K562 (cell line): ENCODE measurements at regions not wholly inside any gene's neighbourhood (a gene's known extent, or its start where the extent isn't known, plus 50 kb on each side); places are given as distances from the start of the nearest gene placed in this dataset.

Source experiments
- ATAC-seq: fragments of 200-7000 bp; cut with Tn5 transposase; 3 replicates; pipeline ENCODE4 v1.9.1; 2020; ENCODE audit warnings: moderate library complexity
- BruUV-seq: library from RNA; stranded (reverse); fragments of 400-500 nt; replicated peaks from 2 replicates; lab custom pipeline; 2021; lab: Mats Ljungman, UMichigan
- CTCF ChIA-PET: fragments of 300-600 bp; formaldehyde crosslinking; extraction: SDS; loops from one replicate; lab custom pipeline; 2021; ENCODE audit warnings: low intra/inter-chr PET ratio; lab: Yijun Ruan, JAX
- POLR2A ChIA-PET: fragments of 300-600, 350-650 bp; sonication (Branson Sonifier 250); formaldehyde crosslinking; extraction: SDS; loops from one replicate; lab custom pipeline; 2021; ENCODE audit warnings: antibody characterized with exemption, inconsistent platforms; lab: Yijun Ruan, JAX
- DNase-seq, 4 experiments: peaks; one replicate each; pipeline versions ENCODE4 v3.0.0 to v3.0.0-alpha.2; 2011 to 2018; ENCODE audit warnings: low spot score in 3 of 4, mixed read lengths in 3 of 4; ENCODE audit errors: extremely low read depth in 1 of 4
- FAIRE-seq: peaks from 2 replicates; lab custom pipeline; 2011; peaks lifted over from hg19 to GRCh38; lab: Jason Lieb, UNC
- H2AFZ ChIP-seq: 2 replicates; pipeline ENCODE4 v1.6.0; 2011; ENCODE audit warnings: low read depth, low read length, control low read depth, inconsistent platforms
- H3K27ac ChIP-seq: fragments of 200-600 bp; 3 replicates; pipeline ENCODE4 v1.8.0; 2011; ENCODE audit warnings: low read depth, mild to moderate bottlenecking, control low read depth, inconsistent platforms, low read length, moderate library complexity, mixed read lengths; ENCODE audit errors: extremely low read depth
- H3K27me3 ChIP-seq, 2 experiments: fragments of 300-600 bp in 1 of 2; 2 replicates in 1 of 2; 3 replicates in 1 of 2; pipeline versions ENCODE4 v1.6.0 to v1.8.0; 2011; ENCODE audit warnings: inconsistent platforms in 2 of 2, low read length in 2 of 2, mild to moderate bottlenecking in 1 of 2, mixed read lengths in 1 of 2, moderate library complexity in 1 of 2; ENCODE audit not compliant: control insufficient read depth in 2 of 2, insufficient read depth in 2 of 2
- H3K36me3 ChIP-seq: fragments of 300-600 bp; 3 replicates; pipeline ENCODE4 v1.8.0; 2011; ENCODE audit warnings: mild to moderate bottlenecking, low read length, inconsistent platforms; ENCODE audit not compliant: control insufficient read depth, insufficient read depth
- H3K4me1 ChIP-seq, 2 experiments: fragments of 200-600 bp in 1 of 2; replicated peaks in 1 of 2; 2 replicates in 1 of 2; 3 replicates in 1 of 2; pipeline versions ENCODE4 v1.5.1 to v1.8.0; 2011; ENCODE audit warnings: inconsistent platforms in 2 of 2, low read length in 2 of 2, mild to moderate bottlenecking in 1 of 2, mixed read lengths in 1 of 2, moderate library complexity in 1 of 2; ENCODE audit not compliant: control insufficient read depth in 2 of 2, insufficient read depth in 2 of 2
- H3K4me2 ChIP-seq: 2 replicates; pipeline ENCODE4 v1.6.1; 2011; ENCODE audit warnings: low read length, control low read depth, inconsistent platforms, mixed read lengths; ENCODE audit not compliant: insufficient read depth
- H3K4me3 ChIP-seq: fragments of 200-600 bp; sonication (generic), shearing (Covaris generic); 2 replicates; pipeline ENCODE4 v1.5.1; 2016; ENCODE audit warnings: control low read depth, inconsistent platforms
- H3K79me2 ChIP-seq: fragments of 200-600 bp; 3 replicates; pipeline ENCODE4 v1.8.0; 2011; ENCODE audit warnings: low read length, inconsistent platforms; ENCODE audit not compliant: control insufficient read depth, insufficient read depth
- H3K9ac ChIP-seq, 2 experiments: 2 replicates each; pipeline versions ENCODE4 v1.6.0 to v1.6.1; 2011; ENCODE audit warnings: low read depth in 2 of 2, low read length in 2 of 2, control low read depth in 1 of 2, inconsistent platforms in 1 of 2, mild to moderate bottlenecking in 1 of 2, mixed read lengths in 1 of 2; ENCODE audit not compliant: insufficient read depth in 1 of 2
- H3K9me1 ChIP-seq: one replicate; pipeline ENCODE4 v1.6.0; 2011; ENCODE audit warnings: inconsistent platforms, mild to moderate bottlenecking, low read length, moderate library complexity; ENCODE audit not compliant: control insufficient read depth, insufficient read depth
- H3K9me3 ChIP-seq: replicated peaks from 2 replicates; pipeline ENCODE4 v1.5.1; 2011; ENCODE audit warnings: low read depth, low read length, inconsistent platforms; ENCODE audit not compliant: control insufficient read depth, insufficient read depth
- H4K20me1 ChIP-seq: replicated peaks from 2 replicates; pipeline ENCODE4 v1.6.1; 2011; ENCODE audit warnings: low read length, inconsistent platforms, mixed read lengths; ENCODE audit not compliant: control insufficient read depth, insufficient read depth
- ATF7 ChIP-seq: fragments of 450-650 bp; IDR thresholded peaks from 2 replicates; pipeline ENCODE4 v1.7.1; 2014; ENCODE audit warnings: mild to moderate bottlenecking, moderate library complexity
- BACH1 ChIP-seq: fragments of 200-800 bp; sonication (Bioruptor generic); IDR thresholded peaks from 2 replicates; pipeline ENCODE4 v1.6.1; 2016; ENCODE audit warnings: missing genetic modification characterization, missing compliant biosample characterization
- C11orf30 ChIP-seq: fragments of 450-650 bp; IDR thresholded peaks from 2 replicates; pipeline ENCODE4 v1.6.1; 2016; ENCODE audit warnings: low read depth, mild to moderate bottlenecking
- MEIS2 ChIP-seq: fragments of 450-650 bp; IDR thresholded peaks from 2 replicates; pipeline ENCODE4 v1.6.1; 2014; ENCODE audit warnings: mild to moderate bottlenecking; ENCODE audit not compliant: partially characterized antibody
- MYC ChIP-seq, 2 experiments: fragments of 250-450 bp in 1 of 2; sonication (Bioruptor Pico) in 1 of 2; IDR thresholded peaks; 2 replicates each; pipeline versions ENCODE4 v1.5.1 to v1.6.1; 2012 to 2021; ENCODE audit warnings: low read depth in 2 of 2, borderline replicate concordance in 1 of 2, improper control_type of control experiment in 1 of 2, low read length in 1 of 2, mild to moderate bottlenecking in 1 of 2, moderate library complexity in 1 of 2
- PML ChIP-seq: IDR thresholded peaks from 2 replicates; pipeline ENCODE4 v1.6.1; 2012; ENCODE audit warnings: low read length, inconsistent platforms
- POLR2AphosphoS5 ChIP-seq: IDR thresholded peaks from 2 replicates; pipeline ENCODE4 v1.6.1; 2011; ENCODE audit warnings: mild to moderate bottlenecking, low read depth, low read length, moderate library complexity; ENCODE audit not compliant: control insufficient read depth, insufficient read depth
- ZNF707 ChIP-seq: fragments of 250-450 bp; sonication (Bioruptor Pico); conservative IDR thresholded peaks from 2 replicates; pipeline ENCODE4 v1.8.0; 2022; ENCODE audit warnings: inconsistent platforms, mild to moderate bottlenecking, moderate library complexity
- WGBS: fragments of 100-300 bp; shearing (Covaris generic); methylation state at CpG from one replicate; pipeline ENCODE4 v1.1.6; 2016; ENCODE audit warnings: low coverage, mixed read lengths; ENCODE audit not compliant: insufficient coverage; ENCODE audit errors: missing lambda C conversion rate; 5-methylcytosine and 5-hydroxymethylcytosine counted together
- in situ Hi-C: fragments of 300-500 bp; cut with MboI; formaldehyde crosslinking; loops from 4 replicates; pipeline ENCODE4 v1.15.0; 2018; ENCODE audit warnings: inconsistent platforms, mixed read lengths
- intact Hi-C: fragments of 100-400 bp; cut with micrococcal nuclease; formaldehyde crosslinking; loops from 2 replicates; pipeline ENCODE4 v1.14.2; 2022
- TF ChIP-seq, protein P1 (sequence below): fragments of 450-650 bp; IDR thresholded peaks from 2 replicates; pipeline ENCODE4 v1.7.1; 2018; ENCODE audit warnings: mild to moderate bottlenecking, low read depth; ENCODE audit not compliant: partially characterized antibody
- TF ChIP-seq, protein P2 (sequence below): fragments of 200-400 bp; formaldehyde crosslinking; IDR thresholded peaks from 2 replicates; pipeline ENCODE4 v1.6.1; 2017; ENCODE audit warnings: mild to moderate bottlenecking, low read depth, low read length, moderate library complexity
- TF ChIP-seq, protein P3 (sequence below): fragments of 450-650 bp; IDR thresholded peaks from 2 replicates; pipeline ENCODE4 v1.6.1; 2016
- TF ChIP-seq, protein P4 (sequence below): fragments of 250-450 bp; sonication (Bioruptor Pico); IDR thresholded peaks from 2 replicates; pipeline ENCODE4 v1.8.0; 2022; ENCODE audit warnings: moderate library complexity, mild to moderate bottlenecking, inconsistent platforms
- TF ChIP-seq, protein P5 (sequence below), 2 experiments: fragments of 450-650 bp; conservative IDR thresholded peaks; 2 replicates each; pipeline ENCODE4 v1.6.1; 2017; ENCODE audit warnings: mild to moderate bottlenecking in 2 of 2, moderate library complexity in 2 of 2

DNA sequence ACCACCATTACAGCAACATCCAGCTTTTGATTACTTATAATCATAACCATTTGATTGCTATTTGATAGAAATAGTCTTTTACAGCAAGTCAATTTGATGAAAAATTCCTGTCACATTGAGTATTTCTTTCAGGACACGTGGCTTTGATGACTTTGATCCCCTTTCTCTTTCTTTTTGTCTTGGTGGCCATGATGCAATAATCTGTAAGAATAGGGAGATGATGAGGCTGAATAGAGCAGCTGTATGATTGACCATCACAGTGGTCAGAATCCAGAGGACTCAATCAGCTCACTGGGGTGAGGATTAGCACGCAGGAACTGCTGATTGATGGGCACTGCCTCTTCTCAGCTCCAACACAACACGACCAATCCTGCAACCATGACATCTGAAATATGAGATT, 262.7 kb downstream of the PARP8 start:
- no peak overlapping the region for H3K9ac ChIP-seq
- no peaks in the 10 kb centered on the region for H3K9me3 ChIP-seq
- H3K4me2 ChIP-seq = no peak overlapping the region
- no peak overlapping the region for H3K4me3 ChIP-seq
- no peak overlapping the region for H3K27ac ChIP-seq
- ChIA-PET CTCF (no interaction called here), POLR2A (interaction anchor here (0.7 kb wide), 1 partner anchor 80 kb away, joined by 3 read pairs; no protein-coding TSS in a partner anchor)
- no peak overlapping the region for H2AFZ ChIP-seq
- DNase-seq (peak in 1 of 4 experiments; percentile 3), ATAC-seq (peak; percentile 78), FAIRE-seq (peak; percentile 40)
- in situ Hi-C loops = no loop called here
- WGBS = 0% methylated on average over 3 of the region's 3 CpGs
- H3K4me1 ChIP-seq = no peaks in the 10 kb centered on the region
- no peaks in the 10 kb centered on the region for H3K36me3 ChIP-seq
- no peaks in the 10 kb centered on the region for H3K9me1 ChIP-seq
- H3K79me2 ChIP-seq = no peaks in the 10 kb centered on the region
- H3K27me3 ChIP-seq = no peaks in the 10 kb centered on the region
- BruUV-seq = no TSS peak
- H4K20me1 ChIP-seq = no peaks in the 10 kb centered on the region
- intact Hi-C loops = no loop called here
- TF ChIP-seq PML (no peak), BACH1 (tag) (no peak), ZNF707 (CRISPR knock-in tag) (no peak), C11orf30 (peak; percentile 5; the same call in 1 of the 2 replicates), POLR2AphosphoS5 (no peak), ATF7 (peak; percentile 70; the same call in 1 of the 2 replicates), MEIS2 (peak; percentile 83), MYC (IDR thresholded peaks at IDR 0.05; ENCODE audit: low read depth, low read length) (peak; percentile 73), MYC (CRISPR knock-in tag; IDR thresholded peaks at IDR 0.05; ENCODE audit: borderline replicate concordance, low read depth) (no peak)
- TF ChIP-seq, protein P1, sequence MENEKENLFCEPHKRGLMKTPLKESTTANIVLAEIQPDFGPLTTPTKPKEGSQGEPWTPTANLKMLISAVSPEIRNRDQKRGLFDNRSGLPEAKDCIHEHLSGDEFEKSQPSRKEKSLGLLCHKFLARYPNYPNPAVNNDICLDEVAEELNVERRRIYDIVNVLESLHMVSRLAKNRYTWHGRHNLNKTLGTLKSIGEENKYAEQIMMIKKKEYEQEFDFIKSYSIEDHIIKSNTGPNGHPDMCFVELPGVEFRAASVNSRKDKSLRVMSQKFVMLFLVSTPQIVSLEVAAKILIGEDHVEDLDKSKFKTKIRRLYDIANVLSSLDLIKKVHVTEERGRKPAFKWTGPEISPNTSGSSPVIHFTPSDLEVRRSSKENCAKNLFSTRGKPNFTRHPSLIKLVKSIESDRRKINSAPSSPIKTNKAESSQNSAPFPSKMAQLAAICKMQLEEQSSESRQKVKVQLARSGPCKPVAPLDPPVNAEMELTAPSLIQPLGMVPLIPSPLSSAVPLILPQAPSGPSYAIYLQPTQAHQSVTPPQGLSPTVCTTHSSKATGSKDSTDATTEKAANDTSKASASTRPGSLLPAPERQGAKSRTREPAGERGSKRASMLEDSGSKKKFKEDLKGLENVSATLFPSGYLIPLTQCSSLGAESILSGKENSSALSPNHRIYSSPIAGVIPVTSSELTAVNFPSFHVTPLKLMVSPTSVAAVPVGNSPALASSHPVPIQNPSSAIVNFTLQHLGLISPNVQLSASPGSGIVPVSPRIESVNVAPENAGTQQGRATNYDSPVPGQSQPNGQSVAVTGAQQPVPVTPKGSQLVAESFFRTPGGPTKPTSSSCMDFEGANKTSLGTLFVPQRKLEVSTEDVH = no peak
- TF ChIP-seq, protein P2, sequence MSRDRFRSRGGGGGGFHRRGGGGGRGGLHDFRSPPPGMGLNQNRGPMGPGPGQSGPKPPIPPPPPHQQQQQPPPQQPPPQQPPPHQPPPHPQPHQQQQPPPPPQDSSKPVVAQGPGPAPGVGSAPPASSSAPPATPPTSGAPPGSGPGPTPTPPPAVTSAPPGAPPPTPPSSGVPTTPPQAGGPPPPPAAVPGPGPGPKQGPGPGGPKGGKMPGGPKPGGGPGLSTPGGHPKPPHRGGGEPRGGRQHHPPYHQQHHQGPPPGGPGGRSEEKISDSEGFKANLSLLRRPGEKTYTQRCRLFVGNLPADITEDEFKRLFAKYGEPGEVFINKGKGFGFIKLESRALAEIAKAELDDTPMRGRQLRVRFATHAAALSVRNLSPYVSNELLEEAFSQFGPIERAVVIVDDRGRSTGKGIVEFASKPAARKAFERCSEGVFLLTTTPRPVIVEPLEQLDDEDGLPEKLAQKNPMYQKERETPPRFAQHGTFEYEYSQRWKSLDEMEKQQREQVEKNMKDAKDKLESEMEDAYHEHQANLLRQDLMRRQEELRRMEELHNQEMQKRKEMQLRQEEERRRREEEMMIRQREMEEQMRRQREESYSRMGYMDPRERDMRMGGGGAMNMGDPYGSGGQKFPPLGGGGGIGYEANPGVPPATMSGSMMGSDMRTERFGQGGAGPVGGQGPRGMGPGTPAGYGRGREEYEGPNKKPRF = no peak
- TF ChIP-seq, protein P3, sequence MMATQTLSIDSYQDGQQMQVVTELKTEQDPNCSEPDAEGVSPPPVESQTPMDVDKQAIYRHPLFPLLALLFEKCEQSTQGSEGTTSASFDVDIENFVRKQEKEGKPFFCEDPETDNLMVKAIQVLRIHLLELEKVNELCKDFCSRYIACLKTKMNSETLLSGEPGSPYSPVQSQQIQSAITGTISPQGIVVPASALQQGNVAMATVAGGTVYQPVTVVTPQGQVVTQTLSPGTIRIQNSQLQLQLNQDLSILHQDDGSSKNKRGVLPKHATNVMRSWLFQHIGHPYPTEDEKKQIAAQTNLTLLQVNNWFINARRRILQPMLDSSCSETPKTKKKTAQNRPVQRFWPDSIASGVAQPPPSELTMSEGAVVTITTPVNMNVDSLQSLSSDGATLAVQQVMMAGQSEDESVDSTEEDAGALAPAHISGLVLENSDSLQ = peak; percentile 76
- TF ChIP-seq, protein P4, sequence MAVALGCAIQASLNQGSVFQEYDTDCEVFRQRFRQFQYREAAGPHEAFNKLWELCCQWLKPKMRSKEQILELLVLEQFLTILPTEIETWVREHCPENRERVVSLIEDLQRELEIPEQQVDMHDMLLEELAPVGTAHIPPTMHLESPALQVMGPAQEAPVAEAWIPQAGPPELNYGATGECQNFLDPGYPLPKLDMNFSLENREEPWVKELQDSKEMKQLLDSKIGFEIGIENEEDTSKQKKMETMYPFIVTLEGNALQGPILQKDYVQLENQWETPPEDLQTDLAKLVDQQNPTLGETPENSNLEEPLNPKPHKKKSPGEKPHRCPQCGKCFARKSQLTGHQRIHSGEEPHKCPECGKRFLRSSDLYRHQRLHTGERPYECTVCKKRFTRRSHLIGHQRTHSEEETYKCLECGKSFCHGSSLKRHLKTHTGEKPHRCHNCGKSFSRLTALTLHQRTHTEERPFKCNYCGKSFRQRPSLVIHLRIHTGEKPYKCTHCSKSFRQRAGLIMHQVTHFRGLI (CRISPR knock-in tag) = 0 out of 2 replicates have a peak, but pooled peaks have one; percentile 53
- TF ChIP-seq, protein P5, sequence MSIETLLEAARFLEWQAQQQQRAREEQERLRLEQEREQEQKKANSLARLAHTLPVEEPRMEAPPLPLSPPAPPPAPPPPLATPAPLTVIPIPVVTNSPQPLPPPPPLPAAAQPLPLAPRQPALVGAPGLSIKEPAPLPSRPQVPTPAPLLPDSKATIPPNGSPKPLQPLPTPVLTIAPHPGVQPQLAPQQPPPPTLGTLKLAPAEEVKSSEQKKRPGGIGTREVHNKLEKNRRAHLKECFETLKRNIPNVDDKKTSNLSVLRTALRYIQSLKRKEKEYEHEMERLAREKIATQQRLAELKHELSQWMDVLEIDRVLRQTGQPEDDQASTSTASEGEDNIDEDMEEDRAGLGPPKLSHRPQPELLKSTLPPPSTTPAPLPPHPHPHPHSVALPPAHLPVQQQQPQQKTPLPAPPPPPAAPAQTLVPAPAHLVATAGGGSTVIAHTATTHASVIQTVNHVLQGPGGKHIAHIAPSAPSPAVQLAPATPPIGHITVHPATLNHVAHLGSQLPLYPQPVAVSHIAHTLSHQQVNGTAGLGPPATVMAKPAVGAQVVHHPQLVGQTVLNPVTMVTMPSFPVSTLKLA (conservative IDR thresholded peaks at IDR 0.05) = no peak
